ENCODE measurements at regions not wholly inside any gene's neighbourhood (a gene's known extent, or its start where the extent isn't known, plus 50 kb on each side); places are given as distances from the start of the nearest gene placed in this dataset.

DNA sequence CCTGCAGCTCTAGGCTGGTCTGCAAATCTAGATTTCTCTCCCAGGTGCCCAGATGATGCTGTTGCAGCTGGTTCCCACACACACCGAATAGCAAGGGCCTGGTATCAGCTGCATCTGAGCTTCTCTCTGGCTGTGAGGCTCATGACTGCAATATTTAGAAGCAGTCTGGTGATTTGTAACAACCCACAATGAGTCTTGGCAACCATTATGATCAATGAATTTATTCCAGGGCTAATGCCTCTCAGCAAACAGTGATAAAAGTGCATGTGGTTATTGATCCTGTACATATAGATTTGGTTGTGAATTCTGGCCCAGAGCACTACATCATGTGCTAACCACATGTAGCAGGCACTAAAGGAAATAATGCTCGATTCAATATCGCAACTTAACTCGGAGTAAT is 114.3 kb downstream of the ASCL4 start:
- no peak for DNase-seq (ENCODE audit: low read depth in 4 of 4, low spot score in 2 of 4)

DNA sequence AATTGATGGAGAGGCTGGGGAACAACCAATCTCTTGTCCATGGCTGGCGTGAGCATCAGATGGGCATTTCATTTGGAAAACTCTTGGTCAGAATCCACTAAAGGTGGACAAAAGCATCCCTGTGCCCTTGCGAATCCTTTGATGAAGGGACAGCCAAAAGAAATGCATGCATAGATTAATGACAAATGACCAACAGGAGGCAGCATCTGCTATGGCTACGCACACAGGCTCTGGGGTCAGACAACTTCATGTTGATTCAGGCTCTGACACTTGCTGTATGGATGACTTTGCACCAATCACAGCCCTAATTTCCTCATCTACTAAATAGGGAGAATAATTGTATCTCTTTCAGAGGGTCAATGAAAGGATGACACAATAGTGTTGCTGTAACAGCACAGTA is 117.5 kb downstream of the ASCL4 start:
- DNase-seq (ENCODE audit: low read depth in 4 of 4, low spot score in 2 of 4): no peak

DNA sequence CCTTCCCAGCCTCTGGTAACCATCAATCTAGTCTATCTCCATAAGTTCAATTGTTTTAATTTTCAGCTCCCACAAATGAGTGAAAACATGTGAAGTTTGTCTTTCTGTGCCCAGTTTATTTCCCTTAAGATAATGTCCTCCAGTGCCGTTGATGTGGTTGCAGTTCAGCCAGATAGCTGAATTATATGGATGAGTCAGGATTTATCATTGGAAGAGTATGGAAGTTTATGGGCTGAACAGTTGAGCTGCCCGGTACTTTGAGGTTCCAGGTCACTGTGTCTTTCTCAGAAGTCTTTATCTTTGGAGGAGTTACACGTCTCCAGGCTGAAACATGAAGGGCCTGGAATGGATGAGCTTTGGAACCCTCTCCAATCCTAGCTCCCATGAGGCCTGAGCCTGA is 120.1 kb downstream of the ASCL4 start:
- no peak for DNase-seq (ENCODE audit: low read depth in 4 of 4, low spot score in 2 of 4)

DNA sequence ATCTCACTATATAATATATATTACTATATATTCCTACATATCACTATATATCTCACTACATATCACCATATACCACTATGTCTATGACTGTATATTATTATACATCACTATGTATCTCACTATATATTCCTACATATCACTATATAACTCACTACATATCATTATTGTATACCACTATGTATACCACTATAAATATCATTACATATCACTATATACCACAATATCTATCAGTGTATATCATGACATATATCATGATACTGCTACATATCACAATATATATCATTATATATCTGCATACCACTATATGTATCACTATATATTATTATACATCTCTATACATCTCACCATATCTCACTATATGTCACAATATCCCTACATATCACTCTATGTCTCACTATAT is 121.5 kb downstream of the ASCL4 start:
- DNase-seq (ENCODE audit: low read depth in 4 of 4, low spot score in 2 of 4): no peak

DNA sequence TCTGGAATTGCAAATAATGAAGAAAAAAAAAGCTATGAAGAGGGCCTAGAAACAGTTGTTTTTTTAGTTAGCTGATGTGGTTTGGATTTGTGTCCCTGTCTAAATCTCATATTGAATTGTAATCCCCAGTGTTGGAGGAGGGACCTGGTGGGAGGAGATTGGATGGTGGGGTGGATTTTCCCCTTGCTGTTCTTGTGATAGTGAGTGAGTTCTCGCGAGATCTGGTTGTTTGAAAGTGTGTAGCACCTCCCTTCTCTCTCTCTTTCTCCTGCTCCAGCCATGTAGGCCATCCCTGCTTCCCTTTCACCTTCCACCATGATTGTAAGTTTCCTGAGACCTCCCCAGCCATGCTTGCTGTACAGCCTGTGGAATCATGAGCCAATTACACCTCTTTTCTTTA is 126.1 kb downstream of the ASCL4 start:
- no peak for DNase-seq (ENCODE audit: low read depth in 4 of 4, low spot score in 2 of 4)

DNA sequence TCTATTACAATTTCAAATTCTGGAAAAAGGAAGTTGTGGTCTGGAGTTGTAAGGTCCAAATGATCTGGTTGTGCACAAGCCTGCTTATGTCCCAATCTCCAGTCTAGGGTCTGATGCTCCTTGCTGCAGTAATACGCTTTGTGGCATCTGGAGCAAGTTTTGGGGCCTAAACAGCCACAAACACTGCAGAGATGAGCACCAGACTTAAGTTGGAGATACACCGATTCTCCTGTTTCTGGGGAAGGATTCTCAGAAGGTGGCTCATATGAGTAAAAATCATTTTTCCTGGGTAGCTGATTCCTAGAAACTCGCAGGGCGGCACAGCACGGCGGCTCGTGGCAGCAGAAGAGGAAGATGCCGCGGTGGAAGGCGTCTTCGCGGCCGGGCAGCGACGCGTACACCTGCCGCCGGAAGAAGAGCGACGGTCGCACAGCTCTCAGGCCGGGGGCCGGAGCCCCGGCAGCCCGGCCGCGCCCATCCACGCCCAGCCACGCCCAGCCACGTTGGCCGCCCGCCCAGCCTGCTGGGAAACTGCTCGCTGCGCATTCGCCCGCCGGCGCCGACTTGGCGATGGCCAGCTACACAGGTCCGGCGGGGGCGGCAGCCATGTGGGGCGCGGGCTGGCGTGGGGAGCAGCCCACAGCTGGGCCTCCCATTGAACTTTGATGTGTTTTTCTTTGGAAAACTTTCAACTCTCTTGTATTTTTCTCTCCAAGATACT is 129.0 kb downstream of the ASCL4 start:
- no peak for DNase-seq (ENCODE audit: low read depth in 4 of 4, low spot score in 2 of 4)

DNA sequence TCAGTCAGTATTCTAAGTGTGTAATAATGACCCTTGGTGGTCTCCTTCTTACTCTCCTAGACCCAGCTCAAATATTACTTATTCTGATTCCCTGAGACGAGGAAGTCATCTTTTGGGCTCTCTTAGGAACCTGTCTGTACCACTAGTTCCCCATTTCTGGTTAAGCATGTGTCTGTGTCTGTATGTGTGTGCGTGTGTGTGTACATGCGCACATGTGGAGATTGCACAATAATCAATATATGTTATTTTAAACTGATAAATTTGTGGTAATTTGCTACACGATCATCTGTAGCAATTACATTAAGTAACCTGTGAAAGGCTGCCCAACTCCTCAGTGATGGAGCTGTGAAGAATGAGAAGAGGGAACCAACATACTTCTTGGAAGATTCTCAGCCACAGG is 132.2 kb downstream of the ASCL4 start:
- DNase-seq (ENCODE audit: low read depth in 4 of 4, low spot score in 2 of 4): no peak

DNA sequence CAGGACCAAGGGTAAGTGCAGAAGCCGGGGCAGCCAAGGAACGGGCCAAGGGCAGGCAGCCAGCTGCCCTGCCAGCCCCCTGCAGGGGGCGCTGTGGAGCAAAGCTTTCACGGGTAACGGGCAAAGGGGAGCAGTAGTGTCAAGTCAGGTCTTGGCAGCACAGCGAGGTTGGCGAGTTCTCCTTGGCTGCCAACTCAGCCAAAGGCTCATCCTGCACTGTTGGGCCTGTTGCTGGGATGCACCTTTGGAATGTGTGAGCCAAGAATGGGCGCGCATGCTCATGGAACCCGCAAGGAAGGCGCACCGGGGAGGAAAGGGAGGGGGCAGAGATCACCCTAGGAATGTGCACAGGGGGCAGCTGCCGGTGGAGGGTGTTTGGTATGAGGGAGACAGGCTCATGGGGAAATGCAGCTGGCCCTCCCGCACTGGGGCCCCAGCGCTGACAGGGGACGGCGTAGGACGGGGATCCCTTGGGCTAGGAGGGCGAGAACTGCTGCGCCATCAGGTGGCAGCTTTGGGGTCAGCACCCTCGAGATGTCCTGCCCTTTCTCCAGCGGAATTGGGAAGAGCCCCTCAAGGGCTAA is 138.0 kb downstream of the ASCL4 start:
- no peak for DNase-seq (ENCODE audit: low read depth in 4 of 4, low spot score in 2 of 4)

DNA sequence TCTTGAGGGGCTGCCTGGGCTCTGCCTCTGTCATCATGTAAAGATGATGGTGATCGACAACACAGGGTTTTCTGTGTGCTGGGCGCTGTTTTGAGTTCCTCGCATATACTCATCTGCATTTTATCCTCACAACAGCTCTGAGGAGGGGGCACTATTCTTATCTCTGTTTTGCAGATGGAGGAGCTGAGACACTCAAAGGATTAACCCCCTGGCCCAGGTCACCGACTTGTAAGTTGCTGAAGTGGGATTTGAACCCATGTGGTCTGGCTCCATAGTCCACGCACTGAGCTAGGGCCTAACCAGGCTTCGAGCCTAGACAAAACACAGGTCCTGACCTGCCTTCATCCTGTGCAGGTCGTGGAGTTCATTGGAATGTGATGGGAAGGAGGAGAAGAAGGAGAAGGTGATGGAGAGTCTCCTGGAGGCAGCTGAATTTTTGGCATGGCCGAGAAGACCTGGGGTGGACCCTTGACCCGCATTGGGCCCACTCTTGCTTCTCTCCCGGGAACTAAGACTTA is 140.0 kb downstream of the ASCL4 start:
- no peak for DNase-seq (ENCODE audit: low read depth in 4 of 4, low spot score in 2 of 4)

DNA sequence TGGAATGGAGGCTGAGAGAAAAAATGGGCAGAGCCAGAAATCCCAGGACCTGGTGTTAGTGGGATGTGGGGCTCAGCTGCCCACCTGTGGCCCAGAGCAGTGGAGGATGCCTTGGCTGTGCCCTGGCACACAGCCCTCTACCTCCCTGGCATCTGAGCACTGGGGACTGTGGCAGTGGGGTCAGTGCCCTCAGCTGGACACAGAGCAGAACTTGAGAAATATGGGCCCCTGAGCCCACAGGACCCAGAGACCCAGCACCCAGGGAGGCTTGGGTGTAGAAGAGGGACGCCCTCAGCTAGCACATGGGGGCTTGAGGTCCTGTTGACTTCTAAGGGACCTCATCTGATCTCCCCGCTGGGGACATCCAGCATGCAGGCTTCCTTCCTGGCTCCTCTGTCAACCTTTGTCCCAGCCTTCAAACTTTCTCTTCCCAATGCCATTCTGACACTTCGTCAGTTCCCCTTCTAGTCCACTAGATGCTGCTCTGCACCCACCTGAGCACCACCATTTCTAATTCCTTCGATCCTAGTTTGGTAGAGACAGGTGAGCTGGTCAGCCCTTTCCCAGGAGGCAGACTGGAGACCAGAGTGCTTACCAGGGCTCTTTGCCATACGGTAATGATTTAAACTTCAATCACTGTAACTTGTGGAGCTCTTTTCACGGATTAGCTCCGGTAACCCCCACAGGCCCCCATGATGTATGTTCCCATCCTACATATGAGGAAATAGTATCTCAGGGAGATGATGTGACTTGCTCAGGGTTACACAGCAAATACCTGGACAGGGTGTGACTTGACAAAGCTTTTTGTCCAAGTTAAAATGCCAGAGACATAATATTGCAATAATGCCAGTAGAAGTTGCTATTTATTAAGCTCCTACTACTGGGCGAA is 143.7 kb downstream of the ASCL4 start:
- DNase-seq (ENCODE audit: low read depth in 4 of 4, low spot score in 2 of 4): no peak

DNA sequence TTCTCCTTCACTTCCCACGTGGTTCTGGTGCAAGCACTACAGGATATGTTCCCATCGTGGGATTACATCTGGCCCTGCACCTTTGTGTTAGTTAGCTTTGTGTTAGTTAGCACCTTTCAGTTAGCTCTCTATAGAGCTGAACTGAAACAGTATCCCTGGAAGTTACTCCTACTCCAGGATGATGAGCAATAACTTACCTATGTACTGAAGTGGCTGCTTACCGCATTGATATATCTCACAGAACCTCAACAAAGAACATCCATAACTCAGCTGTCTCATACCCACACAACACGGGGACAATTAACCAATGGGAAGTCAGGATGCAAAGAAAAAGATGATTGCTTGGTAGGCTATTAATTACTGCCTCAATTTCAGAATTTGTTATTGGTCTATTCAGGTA is 146.6 kb downstream of the ASCL4 start:
- DNase-seq (ENCODE audit: low read depth in 4 of 4, low spot score in 2 of 4): no peak

DNA sequence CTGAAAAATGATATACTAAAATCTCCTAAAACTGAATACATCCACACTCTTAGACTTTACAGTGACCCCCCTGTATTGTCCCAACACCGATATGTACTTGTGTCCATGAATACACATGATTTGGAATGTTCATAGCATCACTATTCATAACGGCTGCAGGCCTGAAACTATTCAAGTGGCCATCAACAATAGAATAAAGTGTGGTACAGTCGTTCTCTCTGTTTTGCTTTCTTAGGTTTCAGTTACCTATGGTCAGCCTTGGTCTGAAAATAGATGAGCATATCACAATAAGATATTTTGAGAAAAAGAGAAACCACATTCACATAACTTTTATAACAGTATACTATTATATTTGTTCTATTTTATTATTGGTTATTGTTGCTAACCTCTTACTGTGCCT is 150.6 kb downstream of the ASCL4 start:
- no peak for DNase-seq (ENCODE audit: low read depth in 4 of 4, low spot score in 2 of 4)

DNA sequence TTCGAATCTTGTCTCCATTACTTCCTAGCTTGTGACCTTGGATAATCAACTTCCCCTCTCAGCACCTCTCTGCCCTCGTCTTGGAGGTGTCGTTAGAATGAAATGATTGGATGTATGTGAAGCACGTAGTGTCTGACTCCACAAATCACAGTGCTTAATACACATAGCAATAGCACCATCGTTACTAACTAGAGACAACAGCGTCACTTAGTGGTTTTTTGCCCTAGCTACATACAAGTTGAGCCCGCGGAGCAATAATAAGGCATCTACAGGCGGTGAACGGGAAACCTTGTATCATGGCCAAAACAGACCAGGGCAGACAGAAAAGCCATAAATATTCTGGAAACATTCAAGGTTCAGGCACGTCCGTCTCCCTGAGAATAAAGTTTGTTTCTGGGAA is 154.9 kb downstream of the ASCL4 start:
- DNase-seq (ENCODE audit: low read depth in 4 of 4, low spot score in 2 of 4): no peak

DNA sequence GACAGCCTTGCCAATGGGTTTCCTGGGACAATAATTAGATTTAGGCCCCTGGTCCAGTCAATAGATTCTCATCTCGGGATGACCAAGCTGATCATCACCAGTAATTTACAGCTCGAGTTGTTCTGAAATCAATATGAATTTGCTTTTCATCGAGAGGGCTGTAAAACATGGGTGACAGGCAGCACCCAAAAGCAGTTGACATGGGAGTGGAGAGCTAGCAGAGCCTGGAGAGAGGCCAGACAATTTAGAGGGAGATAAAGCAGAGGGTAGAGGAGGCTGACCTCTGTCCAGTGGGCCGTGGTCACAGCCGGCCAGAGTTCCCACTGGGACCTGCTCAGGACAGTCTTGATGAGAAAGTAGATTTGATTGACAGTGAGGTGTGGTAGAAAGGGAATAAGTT is 157.3 kb downstream of the ASCL4 start:
- DNase-seq (ENCODE audit: low read depth in 4 of 4, low spot score in 2 of 4): no peak

DNA sequence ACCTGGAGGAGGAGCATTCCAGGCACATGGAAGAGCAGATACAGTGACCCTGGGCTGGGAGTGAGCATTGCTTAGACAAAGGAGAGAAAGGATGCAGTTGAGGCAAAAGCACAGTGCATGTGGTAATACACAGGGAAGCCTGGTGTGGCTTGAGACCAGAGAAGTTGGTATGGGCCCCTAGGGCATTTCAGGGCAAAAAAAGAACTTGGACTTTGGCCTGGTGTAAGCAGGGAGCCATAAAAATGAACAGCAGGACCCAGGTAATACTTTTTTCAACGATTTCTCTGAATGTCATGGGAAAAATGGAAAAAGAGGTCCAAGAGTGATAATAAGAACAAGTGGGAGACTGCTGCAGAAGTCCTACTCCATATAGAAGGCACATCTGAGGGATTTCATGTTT is 163.9 kb downstream of the ASCL4 start:
- DNase-seq (ENCODE audit: low read depth in 4 of 4, low spot score in 2 of 4): no peak

DNA sequence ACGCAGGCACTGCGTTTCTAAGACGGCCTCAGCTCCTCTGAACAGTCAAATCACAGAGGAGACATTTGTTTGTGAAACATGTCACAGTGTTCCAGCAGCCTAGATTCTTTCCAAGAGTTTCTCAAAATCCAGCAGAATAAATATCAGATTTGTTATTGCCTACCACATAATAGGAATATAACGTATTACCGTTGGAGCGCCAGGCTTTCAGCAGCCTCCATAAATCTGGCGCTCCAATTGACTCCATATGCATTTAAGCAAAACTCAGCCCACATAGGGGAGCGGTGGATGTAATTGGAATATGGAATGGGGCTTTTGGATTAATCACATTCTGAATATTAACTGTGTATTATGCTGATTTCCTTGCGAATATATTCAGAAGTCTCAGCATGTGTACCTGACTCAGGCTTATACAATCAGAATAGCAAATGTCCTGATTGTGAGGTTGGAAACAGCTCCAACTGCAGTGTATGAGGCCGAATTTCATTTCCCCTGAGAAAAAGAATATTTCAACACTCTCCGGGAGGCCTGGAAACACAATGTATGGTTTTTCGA is 174.0 kb downstream of the ASCL4 start:
- DNase-seq (ENCODE audit: low read depth in 4 of 4, low spot score in 2 of 4): no peak

DNA sequence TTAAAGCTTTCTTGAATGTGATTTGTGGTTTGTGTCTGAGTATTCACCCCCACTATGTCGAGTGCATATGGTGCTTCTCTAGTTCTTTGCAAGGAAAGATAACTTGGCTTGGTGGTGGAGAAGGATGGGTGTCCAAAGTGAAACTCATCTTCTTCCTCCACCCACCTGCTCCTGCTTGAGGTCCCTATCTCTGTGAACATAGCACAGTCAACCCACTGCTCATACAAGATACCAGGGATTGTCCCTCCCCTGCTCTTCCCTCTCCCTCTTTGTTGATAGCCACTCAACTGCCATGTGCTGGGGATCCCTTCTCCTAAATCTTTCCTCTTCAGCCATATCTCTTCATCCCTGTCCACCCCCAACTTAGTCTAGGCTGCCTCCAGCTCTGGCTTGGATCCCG is 176.5 kb downstream of the ASCL4 start:
- DNase-seq (ENCODE audit: low read depth in 4 of 4, low spot score in 2 of 4): no peak

DNA sequence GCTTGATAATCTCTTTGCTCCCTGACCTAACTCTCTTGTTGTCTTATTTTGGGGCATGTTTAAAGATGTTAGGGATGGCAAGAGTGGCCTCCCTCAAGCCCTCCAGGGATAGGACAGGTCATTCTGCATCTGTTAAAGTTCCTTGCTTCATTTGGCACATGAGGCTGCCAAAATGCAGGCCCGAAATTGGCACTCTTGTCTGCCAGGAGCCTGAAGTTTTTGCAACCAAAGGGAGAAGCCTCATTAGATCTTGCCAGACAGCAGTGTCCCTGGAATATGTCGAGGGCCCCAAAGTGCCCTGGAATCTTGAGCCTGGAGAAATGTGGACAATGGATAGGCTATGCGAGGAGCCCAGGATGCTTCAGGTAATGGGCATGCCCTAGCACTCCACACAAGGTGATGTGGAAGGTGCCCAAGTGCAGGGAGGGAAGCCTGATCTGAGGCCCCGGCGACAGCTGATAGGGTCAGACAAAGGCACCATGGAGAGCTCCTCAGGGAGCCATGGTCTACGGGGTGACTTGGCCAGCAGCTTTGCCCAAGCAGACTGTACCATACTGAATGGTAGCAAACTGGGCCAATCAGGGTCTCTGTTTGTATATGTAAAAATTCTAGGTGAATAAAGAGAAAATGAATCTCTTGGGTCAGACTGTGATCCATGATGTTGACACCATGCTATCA is 173.0 kb upstream of the WSCD2 start:
- no peak for DNase-seq (ENCODE audit: low read depth in 4 of 4, low spot score in 2 of 4)

DNA sequence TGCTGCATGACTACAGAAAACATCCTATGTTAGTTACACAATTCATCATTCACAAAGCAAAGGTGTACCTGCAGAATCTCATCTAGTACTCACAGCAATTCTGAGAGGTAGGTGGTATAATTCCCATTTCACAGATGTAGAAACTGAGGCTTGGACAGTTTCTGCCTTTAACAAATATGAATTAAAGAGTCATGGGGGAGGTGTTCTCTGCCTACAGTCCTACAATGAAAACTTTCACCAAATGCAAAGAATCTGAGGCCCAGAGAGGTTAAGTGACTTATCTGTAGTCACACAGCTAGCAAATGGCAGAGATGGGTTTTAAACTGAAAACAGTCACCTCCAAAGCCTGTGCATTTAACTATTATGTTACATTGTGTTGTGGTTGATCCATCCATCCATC is 171.6 kb upstream of the WSCD2 start:
- DNase-seq (ENCODE audit: low read depth in 4 of 4, low spot score in 2 of 4): no peak

DNA sequence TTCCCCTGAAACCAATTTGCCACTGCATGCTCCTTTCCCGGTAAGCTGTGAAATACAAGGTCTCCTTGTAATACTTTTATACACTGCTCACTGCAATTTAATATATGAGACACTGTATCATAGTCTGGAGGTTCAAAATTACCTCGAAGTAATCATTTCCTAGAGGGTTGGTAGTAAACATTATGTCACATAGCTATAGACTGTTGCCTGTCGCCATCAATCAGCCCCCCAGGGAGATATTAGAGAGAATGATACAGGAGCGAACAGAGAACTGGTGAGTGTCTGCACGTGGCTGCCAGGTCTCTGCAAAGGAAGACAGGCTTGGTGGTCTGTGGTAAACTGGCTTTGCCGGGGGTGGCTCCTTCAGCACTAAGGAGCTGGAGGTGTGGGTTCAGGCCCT is 165.5 kb upstream of the WSCD2 start:
- DNase-seq (ENCODE audit: low read depth in 4 of 4, low spot score in 2 of 4): no peak

DNA sequence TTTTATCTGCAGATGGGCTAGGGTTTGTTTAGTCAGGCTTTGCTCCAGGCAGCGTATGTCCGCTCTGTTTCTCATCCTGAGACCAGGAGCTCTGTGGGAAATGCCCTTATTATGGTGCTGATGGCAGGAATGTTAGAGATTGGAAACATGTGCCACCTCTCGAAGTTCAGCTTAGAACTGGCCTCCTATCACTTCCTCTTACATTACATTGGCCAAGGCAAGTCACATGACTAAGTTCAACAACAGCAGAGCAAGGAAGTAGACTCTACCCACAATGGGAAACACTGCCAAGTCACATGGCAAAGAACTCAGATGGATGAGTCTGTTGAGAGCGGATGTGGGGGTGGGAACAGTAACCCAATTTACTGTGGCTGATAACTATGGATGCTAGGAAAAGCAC is 161.9 kb upstream of the WSCD2 start:
- DNase-seq (ENCODE audit: low read depth in 4 of 4, low spot score in 2 of 4): no peak

Data from left renal cortex interstitium (tissue), 4 donors.